GM12878 (cell line): ENCODE measurements at regions not wholly inside any gene's neighbourhood (a gene's known extent, or its start where the extent isn't known, plus 50 kb on each side); places are given as distances from the start of the nearest gene placed in this dataset.

ENCODE experiments used
- EZH2 ChIP-seq: IDR thresholded peaks from 2 replicates; pipeline ENCODE4 v1.6.1; 2012; ENCODE audit warnings: low read depth, mild to moderate bottlenecking, control low read depth, inconsistent platforms, low read length, borderline replicate concordance; ENCODE audit not compliant: control insufficient read depth
- HDGF ChIP-seq: fragments of 450-650 bp; IDR thresholded peaks from 2 replicates; pipeline ENCODE4 v1.6.1; 2016; ENCODE audit warnings: antibody characterized with exemption
- POLR2AphosphoS2 ChIP-seq: IDR thresholded peaks from 2 replicates; pipeline ENCODE4 v1.6.1; 2011; ENCODE audit warnings: low read depth, mild to moderate bottlenecking, low read length, improper control_type of control experiment, moderate library complexity
- TCF7 ChIP-seq: IDR thresholded peaks from 2 replicates; pipeline ENCODE4 v1.6.1; 2014; ENCODE audit warnings: antibody characterized with exemption, borderline replicate concordance
- TF ChIP-seq, protein P1 (sequence below), 3 experiments: IDR thresholded peaks in 2 of 3; conservative IDR thresholded peaks in 1 of 3; 2 replicates each; pipeline ENCODE4 v1.5.1; 2011; ENCODE audit warnings: low read depth in 3 of 3, low read length in 3 of 3, mild to moderate bottlenecking in 3 of 3, control low read depth in 2 of 3, moderate library complexity in 2 of 3, inconsistent platforms in 1 of 3, mixed read lengths in 1 of 3; ENCODE audit not compliant: control insufficient read depth in 2 of 3, insufficient read depth in 1 of 3; ENCODE audit errors: extremely low read depth in 1 of 3
- TF ChIP-seq, protein P2 (sequence below): IDR thresholded peaks from 2 replicates; pipeline ENCODE4 v1.6.1; 2012; ENCODE audit warnings: low read depth, low read length, improper control_type of control experiment
- TF ChIP-seq, protein P3 (sequence below): IDR thresholded peaks from 2 replicates; pipeline ENCODE4 v1.6.1; 2012; ENCODE audit warnings: low read depth, low read length, improper control_type of control experiment

DNA sequence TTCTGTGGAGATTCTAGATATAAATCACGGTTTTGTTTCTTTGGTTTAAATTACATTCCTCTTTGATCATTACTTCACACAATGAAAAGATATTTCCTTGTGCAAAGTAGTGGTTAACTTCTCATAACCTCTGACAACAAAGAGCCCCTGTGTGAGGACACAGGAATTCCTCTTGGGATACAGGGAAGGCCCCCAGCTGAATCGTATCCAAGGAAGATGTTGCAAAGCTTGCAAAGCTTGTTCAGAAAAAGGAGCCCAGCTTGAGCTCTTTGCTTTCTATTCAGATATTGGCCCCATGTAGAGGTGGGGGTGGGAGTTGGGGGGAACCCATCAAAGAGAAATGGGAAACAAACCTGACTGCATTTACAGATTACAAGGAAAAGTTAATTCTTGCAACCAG lies 145.7 kb downstream of the RELL1 start:
- TF ChIP-seq, protein P1, sequence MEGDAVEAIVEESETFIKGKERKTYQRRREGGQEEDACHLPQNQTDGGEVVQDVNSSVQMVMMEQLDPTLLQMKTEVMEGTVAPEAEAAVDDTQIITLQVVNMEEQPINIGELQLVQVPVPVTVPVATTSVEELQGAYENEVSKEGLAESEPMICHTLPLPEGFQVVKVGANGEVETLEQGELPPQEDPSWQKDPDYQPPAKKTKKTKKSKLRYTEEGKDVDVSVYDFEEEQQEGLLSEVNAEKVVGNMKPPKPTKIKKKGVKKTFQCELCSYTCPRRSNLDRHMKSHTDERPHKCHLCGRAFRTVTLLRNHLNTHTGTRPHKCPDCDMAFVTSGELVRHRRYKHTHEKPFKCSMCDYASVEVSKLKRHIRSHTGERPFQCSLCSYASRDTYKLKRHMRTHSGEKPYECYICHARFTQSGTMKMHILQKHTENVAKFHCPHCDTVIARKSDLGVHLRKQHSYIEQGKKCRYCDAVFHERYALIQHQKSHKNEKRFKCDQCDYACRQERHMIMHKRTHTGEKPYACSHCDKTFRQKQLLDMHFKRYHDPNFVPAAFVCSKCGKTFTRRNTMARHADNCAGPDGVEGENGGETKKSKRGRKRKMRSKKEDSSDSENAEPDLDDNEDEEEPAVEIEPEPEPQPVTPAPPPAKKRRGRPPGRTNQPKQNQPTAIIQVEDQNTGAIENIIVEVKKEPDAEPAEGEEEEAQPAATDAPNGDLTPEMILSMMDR (IDR thresholded peaks at IDR 0.05 in 2 of 3, conservative IDR thresholded peaks at IDR 0.05 in 1 of 3; ENCODE audit: control insufficient read depth in 2 of 3, extremely low read depth in 1 of 3, insufficient read depth in 1 of 3, low read depth in 3 of 3, low read length in 3 of 3): no peak
- TF ChIP-seq POLR2AphosphoS2 (no peak), HDGF (no peak), EZH2 (no peak), TCF7 (no peak)
- TF ChIP-seq, protein P2, sequence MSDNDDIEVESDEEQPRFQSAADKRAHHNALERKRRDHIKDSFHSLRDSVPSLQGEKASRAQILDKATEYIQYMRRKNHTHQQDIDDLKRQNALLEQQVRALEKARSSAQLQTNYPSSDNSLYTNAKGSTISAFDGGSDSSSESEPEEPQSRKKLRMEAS: no peak
- TF ChIP-seq, protein P3, sequence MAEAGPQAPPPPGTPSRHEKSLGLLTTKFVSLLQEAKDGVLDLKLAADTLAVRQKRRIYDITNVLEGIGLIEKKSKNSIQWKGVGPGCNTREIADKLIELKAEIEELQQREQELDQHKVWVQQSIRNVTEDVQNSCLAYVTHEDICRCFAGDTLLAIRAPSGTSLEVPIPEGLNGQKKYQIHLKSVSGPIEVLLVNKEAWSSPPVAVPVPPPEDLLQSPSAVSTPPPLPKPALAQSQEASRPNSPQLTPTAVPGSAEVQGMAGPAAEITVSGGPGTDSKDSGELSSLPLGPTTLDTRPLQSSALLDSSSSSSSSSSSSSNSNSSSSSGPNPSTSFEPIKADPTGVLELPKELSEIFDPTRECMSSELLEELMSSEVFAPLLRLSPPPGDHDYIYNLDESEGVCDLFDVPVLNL: no peak
